ENCODE measurements at regions not wholly inside any gene's neighbourhood (a gene's known extent, or its start where the extent isn't known, plus 50 kb on each side); places are given as distances from the start of the nearest gene placed in this dataset.

- no peak for TF ChIP-seq MAX (IDR thresholded peaks at IDR 0.05)
- TF ChIP-seq TAF1 (IDR thresholded peaks at IDR 0.05; ENCODE audit: low read depth), result no peak
- no peak for TF ChIP-seq TCF12 (IDR thresholded peaks at IDR 0.05; ENCODE audit: low read depth)
- TF ChIP-seq USF1 (IDR thresholded peaks at IDR 0.05), result no peak
- TF ChIP-seq YY1 (IDR thresholded peaks at IDR 0.05; ENCODE audit: low read depth), result no peak
- no peak for TF ChIP-seq CREB1 (IDR thresholded peaks at IDR 0.05; ENCODE audit: low read depth)
- TF ChIP-seq RAD21 (IDR thresholded peaks at IDR 0.05; ENCODE audit: low read depth), result no peak
- TF ChIP-seq REST (IDR thresholded peaks at IDR 0.05; ENCODE audit: low read depth), result no peak
- TF ChIP-seq CEBPB (IDR thresholded peaks at IDR 0.05), result no peak
- TF ChIP-seq EGR1 (IDR thresholded peaks at IDR 0.05), result no peak
- TF ChIP-seq EP300 (IDR thresholded peaks at IDR 0.05; ENCODE audit: borderline replicate concordance), result no peak
- no peak for TF ChIP-seq NFIC (IDR thresholded peaks at IDR 0.05)
These were observed 278.7 kb upstream of the KLF6 start for GRCh38 chr10:4063717-4064116.

GRCh38 chr10:4062751-4063150 is 277.7 kb upstream of the KLF6 start:
- TF ChIP-seq TAF1 (IDR thresholded peaks at IDR 0.05; ENCODE audit: low read depth) (no peak), ZBTB7A (IDR thresholded peaks at IDR 0.05; ENCODE audit: low read depth) (no peak)

GRCh38 chr10:4062072-4062471 is 277.1 kb upstream of the KLF6 start:
- no peak for TF ChIP-seq MAX (IDR thresholded peaks at IDR 0.05)
- TF ChIP-seq RAD21 (IDR thresholded peaks at IDR 0.05; ENCODE audit: low read depth), result no peak
- no peak for TF ChIP-seq USF1 (IDR thresholded peaks at IDR 0.05)
- TF ChIP-seq YY1 (IDR thresholded peaks at IDR 0.05; ENCODE audit: low read depth), result no peak
- TF ChIP-seq CREB1 (IDR thresholded peaks at IDR 0.05; ENCODE audit: low read depth), result no peak
- TF ChIP-seq TCF12 (IDR thresholded peaks at IDR 0.05; ENCODE audit: low read depth), result no peak
- no peak for TF ChIP-seq EP300 (IDR thresholded peaks at IDR 0.05; ENCODE audit: borderline replicate concordance)
- TF ChIP-seq TAF1 (IDR thresholded peaks at IDR 0.05; ENCODE audit: low read depth), result no peak
- TF ChIP-seq EGR1 (IDR thresholded peaks at IDR 0.05), result no peak
- TF ChIP-seq FOXM1 (IDR thresholded peaks at IDR 0.05; ENCODE audit: borderline replicate concordance, low read depth), result no peak
- TF ChIP-seq NFIC (IDR thresholded peaks at IDR 0.05), result no peak
- no peak for TF ChIP-seq ZBTB7A (IDR thresholded peaks at IDR 0.05; ENCODE audit: low read depth)
- TF ChIP-seq CEBPB (IDR thresholded peaks at IDR 0.05), result no peak
- no peak for TF ChIP-seq REST (IDR thresholded peaks at IDR 0.05; ENCODE audit: low read depth)
- no peak for TF ChIP-seq TEAD4 (IDR thresholded peaks at IDR 0.05)

- no peak for TF ChIP-seq EGR1 (IDR thresholded peaks at IDR 0.05)
- no peak for TF ChIP-seq RAD21 (IDR thresholded peaks at IDR 0.05; ENCODE audit: low read depth)
- no peak for TF ChIP-seq TEAD4 (IDR thresholded peaks at IDR 0.05)
- no peak for TF ChIP-seq YY1 (IDR thresholded peaks at IDR 0.05; ENCODE audit: low read depth)
- no peak for TF ChIP-seq CEBPB (IDR thresholded peaks at IDR 0.05)
- TF ChIP-seq TCF12 (IDR thresholded peaks at IDR 0.05; ENCODE audit: low read depth), result no peak
- no peak for TF ChIP-seq USF1 (IDR thresholded peaks at IDR 0.05)
- no peak for TF ChIP-seq ZBTB7A (IDR thresholded peaks at IDR 0.05; ENCODE audit: low read depth)
- no peak for TF ChIP-seq FOXM1 (IDR thresholded peaks at IDR 0.05; ENCODE audit: borderline replicate concordance, low read depth)
- TF ChIP-seq EP300 (IDR thresholded peaks at IDR 0.05; ENCODE audit: borderline replicate concordance), result no peak
These were observed 276.5 kb upstream of the KLF6 start for GRCh38 chr10:4061441-4061951.

- TF ChIP-seq MAX (IDR thresholded peaks at IDR 0.05) (no peak), REST (IDR thresholded peaks at IDR 0.05; ENCODE audit: low read depth) (no peak), TCF12 (IDR thresholded peaks at IDR 0.05; ENCODE audit: low read depth) (no peak), ZBTB7A (IDR thresholded peaks at IDR 0.05; ENCODE audit: low read depth) (no peak), NFIC (IDR thresholded peaks at IDR 0.05) (no peak), EP300 (IDR thresholded peaks at IDR 0.05; ENCODE audit: borderline replicate concordance) (no peak), USF1 (IDR thresholded peaks at IDR 0.05) (no peak), YY1 (IDR thresholded peaks at IDR 0.05; ENCODE audit: low read depth) (no peak)
These were observed 274.6 kb upstream of the KLF6 start for GRCh38 chr10:4059471-4060138.

Data from Ishikawa (cell line).